HG03469 (cell line): ENCODE measurements at regions not wholly inside any gene's neighbourhood (a gene's known extent, or its start where the extent isn't known, plus 50 kb on each side); places are given as distances from the start of the nearest gene placed in this dataset.

Source experiments
- ATAC-seq: cut with Tn5 transposase; IDR thresholded peaks from one replicate; pipeline ENCODE4 v1.9.1; 2021; ENCODE audit warnings: mild to moderate bottlenecking, moderate library complexity, moderate number of reproducible peaks; ENCODE audit not compliant: unreplicated experiment

DNA sequence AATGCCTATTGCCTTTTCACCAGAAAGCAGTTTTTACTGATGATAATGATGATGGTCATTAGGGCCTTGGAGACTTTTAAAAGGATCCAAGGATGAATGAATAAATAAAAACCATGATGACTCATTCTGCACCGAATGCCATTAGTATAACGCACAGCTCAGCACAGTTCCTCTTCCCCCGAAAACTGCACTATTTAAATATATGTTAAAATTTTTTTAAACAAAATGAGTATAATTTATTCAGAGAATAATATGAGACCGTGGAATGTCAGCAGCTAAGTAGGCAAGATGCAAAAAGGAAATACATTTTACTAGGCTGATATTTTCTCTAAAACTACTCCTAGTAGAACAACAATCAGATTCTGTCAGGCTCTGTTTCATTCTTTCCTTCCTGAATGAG is 83.4 kb upstream of the NANOGP8 start:
- no peak for ATAC-seq

DNA sequence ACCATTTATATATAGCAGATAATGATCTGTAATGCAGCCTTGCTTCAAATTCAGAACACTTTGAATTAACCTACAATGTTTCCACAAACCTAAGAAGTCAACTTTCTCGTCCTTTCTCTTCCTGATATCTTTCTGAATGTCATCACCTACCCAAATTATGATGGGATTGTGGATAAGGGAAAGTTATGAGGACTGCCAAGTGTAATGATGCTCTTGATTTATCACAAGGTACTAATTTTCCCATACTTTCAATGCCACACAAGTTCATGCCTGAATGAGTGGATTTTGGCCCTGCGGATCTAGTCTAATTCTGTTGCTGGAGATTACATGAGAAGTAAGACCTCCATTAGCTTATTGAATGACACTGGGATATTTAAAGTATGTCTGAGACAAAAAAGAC is 82.6 kb upstream of the NANOGP8 start:
- ATAC-seq, result no peak

DNA sequence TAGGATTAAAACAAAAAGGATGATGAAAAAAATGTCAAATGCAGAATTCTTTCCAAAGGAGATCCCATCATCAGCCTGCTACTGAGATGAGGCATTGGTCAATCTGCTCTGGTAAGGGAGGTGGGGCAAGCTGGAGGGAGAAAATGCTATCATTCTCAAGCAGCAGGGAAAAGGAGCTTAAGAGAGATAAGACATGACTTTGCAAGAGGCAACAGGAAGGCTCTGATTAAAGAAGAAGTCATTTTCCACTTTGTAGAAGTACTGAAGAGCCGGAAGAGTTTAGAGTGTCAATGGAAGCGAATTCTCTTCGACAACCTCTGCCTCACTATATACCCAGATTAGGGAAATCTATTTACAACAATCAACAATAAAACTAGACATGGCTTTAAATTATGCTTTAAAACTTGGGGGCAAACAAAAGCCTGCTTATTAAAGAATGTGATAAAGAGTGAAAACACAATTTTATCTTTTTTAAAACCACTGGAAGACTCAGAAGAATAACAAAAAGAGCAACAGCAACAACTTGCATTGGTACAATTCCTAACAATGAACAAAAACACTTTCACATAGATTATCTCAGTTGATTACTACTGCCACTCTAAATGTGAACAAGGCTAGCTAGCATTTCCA is 81.8 kb upstream of the NANOGP8 start:
- ATAC-seq, result no peak

DNA sequence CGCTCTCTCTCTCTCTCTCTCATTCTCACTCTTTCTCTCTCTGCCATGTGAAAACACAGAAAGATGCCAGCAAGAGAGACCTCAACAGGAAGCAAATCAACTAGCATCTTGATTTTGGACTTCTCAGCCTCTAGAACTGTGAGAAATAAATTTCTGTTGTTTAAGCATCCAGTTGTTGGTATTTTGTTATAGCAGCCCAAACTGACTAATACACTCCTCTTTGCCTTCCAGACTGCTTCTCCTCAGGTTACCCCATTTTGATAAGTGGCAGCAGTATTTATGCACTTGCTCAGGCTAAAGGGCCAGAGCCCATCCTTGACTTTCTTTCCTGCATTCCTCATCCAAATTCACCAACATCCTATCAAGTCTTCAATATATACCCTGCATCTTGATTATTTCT is 76.6 kb upstream of the NANOGP8 start:
- no peak for ATAC-seq

DNA sequence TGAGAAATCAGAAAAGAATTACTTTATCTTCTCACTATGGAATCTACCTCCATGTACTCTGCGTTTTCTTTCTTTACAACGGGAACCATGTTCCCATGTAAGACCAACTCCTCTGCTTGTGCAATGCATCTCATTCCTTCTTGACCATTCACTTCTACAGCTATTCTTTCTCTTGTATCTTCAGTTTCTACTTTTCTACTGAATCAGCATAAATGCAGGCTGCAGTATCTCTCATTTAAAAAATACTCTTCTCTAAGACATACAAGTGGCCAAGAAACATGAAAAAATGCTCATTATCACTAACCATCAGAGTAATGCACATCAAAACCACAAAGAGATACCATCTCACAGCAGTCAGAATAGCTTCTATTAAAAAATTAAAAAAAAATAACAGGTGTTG is 74.1 kb upstream of the NANOGP8 start:
- no peak for ATAC-seq

DNA sequence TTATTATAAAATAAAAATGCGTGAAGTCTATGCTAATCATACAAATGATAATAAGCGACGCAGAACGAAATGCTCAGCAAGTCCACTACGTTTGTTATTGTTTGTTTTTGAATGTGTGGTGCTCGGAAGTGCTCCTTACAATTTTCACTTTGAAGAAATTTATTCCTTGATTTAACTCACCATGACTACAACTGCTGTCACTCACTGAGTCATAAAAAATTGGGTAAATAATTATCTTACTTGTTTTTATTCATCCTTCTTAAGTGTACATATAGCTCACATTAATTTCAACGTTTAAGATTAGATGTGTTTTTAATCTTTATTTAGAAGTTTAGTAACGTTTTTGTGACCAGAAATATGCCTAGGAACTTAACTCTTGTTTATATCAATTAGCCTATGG is 66.7 kb upstream of the NANOGP8 start:
- ATAC-seq, result no peak

DNA sequence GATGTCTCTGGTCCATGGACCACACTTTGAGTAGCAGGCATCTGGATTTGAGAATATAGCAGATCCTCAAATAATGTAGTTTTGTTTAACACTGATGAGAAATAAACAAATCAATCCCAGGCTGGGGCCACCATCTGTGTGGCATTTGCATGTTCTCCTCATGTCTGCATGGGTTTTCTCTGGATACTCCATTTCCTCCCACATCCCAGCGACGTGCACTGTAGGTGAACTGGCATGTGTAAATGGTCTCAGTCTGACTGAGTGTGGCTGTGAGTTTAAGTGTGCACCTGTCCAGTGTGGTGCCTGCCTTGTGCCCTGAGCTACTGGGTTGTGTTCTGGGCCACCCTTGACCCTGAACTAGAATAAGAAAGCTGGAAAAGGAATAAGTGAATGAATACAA is 66.3 kb upstream of the NANOGP8 start:
- no peak for ATAC-seq

DNA sequence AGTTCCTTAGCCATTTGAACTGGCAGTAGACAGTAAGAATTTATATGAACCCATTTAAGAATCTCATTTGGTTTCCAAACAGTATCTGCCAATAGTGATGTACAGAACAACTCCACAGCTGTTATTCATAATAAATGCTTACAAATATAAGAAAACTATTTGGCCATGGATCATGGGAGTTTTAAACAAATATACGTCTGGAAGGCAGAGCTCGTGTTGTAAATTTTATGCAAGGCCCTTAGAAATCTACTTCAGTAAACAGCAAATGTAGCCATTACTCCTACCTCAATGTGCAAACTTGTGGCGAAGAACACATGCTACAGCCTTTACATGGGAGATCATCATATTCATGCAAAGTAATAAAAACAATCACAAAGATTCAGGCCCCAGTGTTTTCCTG is 65.3 kb upstream of the NANOGP8 start:
- ATAC-seq, result no peak

DNA sequence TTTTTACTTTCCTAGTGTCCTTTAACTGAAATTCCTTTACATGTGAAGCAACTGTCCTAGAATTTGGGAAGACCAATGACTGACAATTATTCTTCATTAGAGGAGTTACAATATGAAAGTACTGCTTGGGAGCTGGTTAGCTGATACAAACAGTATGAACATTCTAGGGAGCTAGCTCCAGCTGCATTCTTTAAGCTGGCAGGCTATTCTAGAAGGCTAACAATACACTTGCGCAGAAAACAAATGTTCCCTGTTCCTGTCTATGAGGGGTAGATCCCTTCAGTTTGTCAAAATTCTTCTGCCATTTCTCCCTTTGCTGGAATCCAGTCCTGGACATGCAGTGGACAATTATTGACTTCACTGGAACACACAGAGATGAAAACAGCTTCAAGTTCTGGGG is 60.2 kb upstream of the NANOGP8 start:
- no peak for ATAC-seq

DNA sequence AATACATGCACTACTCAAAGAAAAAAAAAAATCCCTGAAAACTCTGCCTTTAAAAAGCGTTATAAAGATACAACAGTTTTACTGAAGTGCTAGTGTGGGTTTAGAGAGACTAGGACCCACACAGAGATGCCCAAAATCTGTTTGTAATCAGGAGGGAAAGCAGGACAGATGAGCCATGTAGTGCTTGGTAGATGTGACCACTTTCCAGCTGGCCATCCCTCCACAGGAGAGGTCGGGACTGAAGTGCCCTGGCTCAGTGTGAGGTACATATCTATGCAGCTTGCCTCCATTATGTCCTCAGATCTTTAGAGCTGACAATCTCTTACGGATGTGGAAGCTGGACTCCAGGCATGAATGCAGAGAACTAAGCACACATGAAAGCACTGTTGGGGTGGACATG is 57.5 kb upstream of the NANOGP8 start:
- ATAC-seq, result no peak

DNA sequence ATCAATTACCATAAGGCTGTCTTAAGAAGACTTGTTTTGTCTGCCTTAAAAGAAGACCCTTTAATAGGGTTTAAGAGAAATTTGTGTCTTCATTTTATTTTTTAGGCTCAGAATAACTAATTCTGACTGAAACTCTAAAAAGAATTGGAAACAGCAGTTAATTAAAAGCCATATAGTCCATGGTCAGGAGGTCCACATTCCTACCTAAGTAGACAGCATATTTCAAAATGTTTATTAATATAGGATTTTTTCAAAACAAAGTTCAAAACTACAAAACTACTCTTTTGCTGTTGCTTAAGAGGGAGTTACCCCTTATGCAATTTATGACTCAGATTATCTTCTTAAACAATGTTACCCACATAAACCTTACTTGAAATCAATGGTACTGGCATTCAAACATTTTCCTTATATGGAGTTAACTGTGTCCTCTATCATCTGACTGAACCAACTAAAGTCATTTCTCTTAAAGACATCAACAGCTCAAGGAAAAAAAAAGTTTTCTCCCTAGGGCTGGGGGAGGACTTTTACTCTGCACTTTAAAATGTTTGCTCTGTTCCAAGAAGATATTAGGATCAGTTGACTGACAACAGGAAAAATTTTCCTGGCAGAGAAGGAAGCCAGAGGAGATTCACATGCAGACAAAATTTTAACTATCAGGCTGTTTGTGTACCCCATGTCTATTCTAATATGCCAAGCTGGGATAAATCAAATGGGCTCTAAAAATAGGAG is 56.8 kb upstream of the NANOGP8 start:
- ATAC-seq, result no peak

DNA sequence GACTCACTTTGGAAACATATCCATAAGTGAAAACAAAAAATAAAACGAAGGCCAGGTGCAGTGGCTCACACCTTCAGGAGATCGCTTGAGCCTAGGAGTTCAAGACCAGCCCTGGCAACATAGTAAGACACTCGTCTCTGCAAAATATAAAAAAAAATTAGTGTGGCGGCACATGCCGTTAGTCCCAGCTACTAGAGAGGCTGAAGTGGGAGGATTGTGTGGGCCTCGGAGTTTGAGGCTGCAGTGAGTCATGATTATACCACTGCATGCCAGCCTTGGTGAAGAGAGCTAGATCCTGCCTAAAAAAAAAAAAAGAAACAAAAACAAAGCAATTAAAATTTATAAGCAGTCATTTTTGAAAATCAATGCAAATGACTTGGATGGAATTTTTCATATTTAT is 54.7 kb upstream of the NANOGP8 start:
- no peak for ATAC-seq

DNA sequence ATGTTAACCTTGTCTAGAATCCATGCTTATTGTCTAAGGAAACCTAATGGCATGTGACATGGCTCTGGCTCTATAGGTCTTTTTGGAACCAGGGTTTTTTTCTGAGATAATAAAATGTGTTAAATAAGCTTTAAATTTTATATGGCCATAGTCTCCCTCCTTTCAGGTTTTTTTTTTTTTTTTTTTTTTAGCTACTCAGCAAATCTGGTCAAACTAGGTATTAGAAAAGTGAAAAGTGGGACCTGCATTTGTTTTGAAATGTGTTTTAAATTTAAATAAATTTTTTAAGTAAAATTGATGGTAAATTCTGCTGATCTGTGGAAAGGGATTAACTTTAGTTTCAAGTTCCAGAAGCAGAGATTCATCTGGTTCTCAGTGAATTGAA is 52.1 kb upstream of the NANOGP8 start:
- no peak for ATAC-seq

DNA sequence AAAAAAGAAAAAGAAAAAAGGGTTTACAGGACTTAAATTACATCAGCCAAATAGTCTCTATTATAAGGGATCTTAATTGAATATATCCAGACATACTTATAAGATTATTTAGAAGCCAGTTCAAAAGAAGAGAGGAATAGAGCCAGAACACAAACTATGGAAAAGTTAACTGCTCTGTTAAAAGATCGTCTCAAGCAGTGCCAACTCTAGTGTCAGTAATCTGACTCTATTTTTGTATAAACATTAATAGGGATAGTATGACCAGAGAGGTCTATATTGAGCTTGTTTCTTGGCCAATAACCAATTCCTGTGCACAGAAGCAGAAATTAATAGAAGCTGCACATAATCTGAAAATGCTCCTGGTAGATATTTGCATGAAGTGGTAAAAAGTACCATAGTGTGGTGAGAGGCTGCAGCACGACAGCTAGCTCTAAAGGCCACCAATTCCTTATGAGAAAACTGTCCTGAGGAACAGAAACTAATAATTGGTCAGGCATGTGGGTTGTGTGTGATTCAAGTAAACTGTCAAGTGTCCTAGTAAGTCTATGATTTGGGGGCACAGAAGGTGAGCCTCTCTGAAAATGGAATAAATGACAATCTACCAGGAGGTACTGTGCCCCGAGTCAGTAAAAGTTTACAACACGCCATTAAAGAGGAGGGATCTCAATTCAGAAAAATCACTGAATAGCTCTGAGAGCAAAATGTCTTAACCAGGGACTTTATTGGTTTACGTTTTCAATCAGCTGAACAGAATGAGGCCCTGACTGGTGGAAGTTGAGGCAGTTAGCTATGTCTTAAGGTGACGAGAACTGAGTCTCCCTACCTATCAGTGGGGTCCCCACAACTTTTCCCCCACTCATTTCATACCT is 51.5 kb upstream of the NANOGP8 start:
- peak; percentile 97 for ATAC-seq
